G401.6 (cell line): ENCODE measurements at regions not wholly inside any gene's neighbourhood (a gene's known extent, or its start where the extent isn't known, plus 50 kb on each side); places are given as distances from the start of the nearest gene placed in this dataset.
A peak's percentile ranks its signal among the peaks of the same experiment; 100 is the strongest.
"Not testable (repeated sequence)": the region's sequence is repeated elsewhere in the genome, so short reads cannot be mapped to it uniquely, and the experiment has no call there.

Experiments used
- FAIRE-seq: peaks from 2 replicates; lab custom pipeline; 2012; peaks lifted over from hg19 to GRCh38; lab: Jason Lieb, UNC

- FAIRE-seq = no peak
Measured at GRCh38 chr4:170270628-170271027, 180.9 kb upstream of the AADAT start.

- FAIRE-seq = no peak
Measured at GRCh38 chr4:170269950-170270349, 180.2 kb upstream of the AADAT start.

GRCh38 chr4:170259631-170260153 lies 169.9 kb upstream of the AADAT start:
- peak; percentile 97 for FAIRE-seq

- no peak for FAIRE-seq
Measured at GRCh38 chr4:170256807-170257206, 167.1 kb upstream of the AADAT start.

GRCh38 chr4:170248576-170248975 lies 158.8 kb upstream of the AADAT start:
- no peak for FAIRE-seq

GRCh38 chr4:170248029-170248428 lies 158.3 kb upstream of the AADAT start:
- FAIRE-seq = no peak

GRCh38 chr4:170247596-170247995 lies 157.8 kb upstream of the AADAT start:
- FAIRE-seq = no peak

- FAIRE-seq = no peak
Measured at GRCh38 chr4:170243662-170244288, 154.0 kb upstream of the AADAT start.

GRCh38 chr4:170242471-170242870 lies 152.7 kb upstream of the AADAT start:
- FAIRE-seq = no peak

- no peak for FAIRE-seq
Measured at GRCh38 chr4:170234800-170235199, 145.0 kb upstream of the AADAT start.

- no peak for FAIRE-seq
Measured at GRCh38 chr4:170231377-170231776, 141.6 kb upstream of the AADAT start.

GRCh38 chr4:170230242-170230641 lies 140.5 kb upstream of the AADAT start:
- FAIRE-seq = no peak

- FAIRE-seq = no peak
Measured at GRCh38 chr4:170229006-170229405, 139.2 kb upstream of the AADAT start.

GRCh38 chr4:170227928-170228327 lies 138.2 kb upstream of the AADAT start:
- no peak for FAIRE-seq

GRCh38 chr4:170226288-170226687 lies 136.5 kb upstream of the AADAT start:
- no peak for FAIRE-seq

GRCh38 chr4:170214731-170215130 lies 125.0 kb upstream of the AADAT start:
- no peak for FAIRE-seq

GRCh38 chr4:170214101-170214500 lies 124.3 kb upstream of the AADAT start:
- FAIRE-seq = no peak

- FAIRE-seq = no peak
Measured at GRCh38 chr4:170202721-170203120, 113.0 kb upstream of the AADAT start.

- no peak for FAIRE-seq
Measured at GRCh38 chr4:170198747-170199146, 109.0 kb upstream of the AADAT start.

GRCh38 chr4:170194794-170195193 lies 105.0 kb upstream of the AADAT start:
- FAIRE-seq = not testable (repeated sequence)

GRCh38 chr4:170193496-170193895 lies 103.7 kb upstream of the AADAT start:
- FAIRE-seq = no peak

GRCh38 chr4:170190265-170190664 lies 100.5 kb upstream of the AADAT start:
- FAIRE-seq = no peak

GRCh38 chr4:170170861-170171260 lies 81.1 kb upstream of the AADAT start:
- no peak for FAIRE-seq

- no peak for FAIRE-seq
Measured at GRCh38 chr4:170169699-170170098, 79.9 kb upstream of the AADAT start.

- FAIRE-seq = no peak
Measured at GRCh38 chr4:170167678-170168077, 77.9 kb upstream of the AADAT start.
